ENCODE measurements at regions not wholly inside any gene's neighbourhood (a gene's known extent, or its start where the extent isn't known, plus 50 kb on each side); places are given as distances from the start of the nearest gene placed in this dataset.

DNA sequence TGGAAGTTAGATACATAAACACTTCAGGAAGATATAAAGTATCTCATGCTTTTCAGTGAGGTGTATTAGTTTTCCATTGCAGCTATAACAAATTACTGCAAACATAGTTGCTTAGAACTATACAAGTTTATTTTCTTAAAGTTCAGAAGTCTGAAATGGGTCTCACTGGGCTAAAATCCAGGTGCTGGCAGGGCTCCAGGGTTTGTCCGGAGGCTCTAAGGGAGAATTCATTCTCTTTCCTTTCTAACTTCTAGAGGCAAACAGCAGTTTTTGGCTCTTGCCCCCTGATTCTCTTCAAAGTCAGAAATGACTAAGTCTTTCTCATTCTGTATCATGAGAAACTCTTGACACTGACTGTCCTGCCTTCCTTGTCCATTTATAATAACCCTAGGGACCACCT, 138.8 kb downstream of the AASDHPPT start:
- no peak for DNase-seq

DNA sequence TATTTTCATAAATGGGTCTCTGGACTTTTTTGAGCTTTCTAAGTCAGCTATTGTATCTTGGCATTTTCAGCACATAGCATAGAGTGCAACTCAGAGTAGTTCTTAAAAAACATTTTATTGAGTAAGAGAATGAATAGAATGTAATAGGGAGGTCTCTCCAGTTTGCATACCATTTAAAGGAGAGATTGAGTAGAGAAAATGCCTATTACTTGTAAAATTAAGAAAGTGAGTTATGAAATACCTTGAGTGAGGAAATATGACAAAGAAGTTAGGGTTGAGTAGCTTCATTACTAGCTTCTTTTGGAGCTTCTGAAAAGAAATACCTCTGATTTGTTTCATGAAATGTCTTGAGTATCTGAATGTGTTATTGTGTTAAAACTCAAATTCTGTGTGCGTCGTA, 140.0 kb downstream of the AASDHPPT start:
- DNase-seq = no peak

DNA sequence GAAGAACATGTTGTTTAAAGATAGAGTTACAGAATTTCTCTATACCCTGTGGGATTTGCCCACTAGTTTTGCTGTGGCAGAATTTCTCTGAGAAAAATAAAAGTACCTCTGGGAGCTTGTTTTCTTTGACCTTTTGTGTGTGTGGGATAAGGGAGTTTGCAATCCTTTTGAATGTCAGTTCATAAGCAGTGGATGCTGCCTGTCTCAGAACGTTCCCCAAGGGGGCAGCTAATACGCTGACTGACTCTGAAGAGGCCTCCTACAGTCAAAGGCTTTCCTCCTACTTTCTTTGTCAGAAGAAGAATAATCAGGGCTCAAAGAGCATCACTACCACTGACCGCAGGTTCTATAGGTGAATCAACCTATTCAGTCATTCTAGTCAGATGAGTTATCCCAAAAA, 140.6 kb downstream of the AASDHPPT start:
- no peak for DNase-seq

DNA sequence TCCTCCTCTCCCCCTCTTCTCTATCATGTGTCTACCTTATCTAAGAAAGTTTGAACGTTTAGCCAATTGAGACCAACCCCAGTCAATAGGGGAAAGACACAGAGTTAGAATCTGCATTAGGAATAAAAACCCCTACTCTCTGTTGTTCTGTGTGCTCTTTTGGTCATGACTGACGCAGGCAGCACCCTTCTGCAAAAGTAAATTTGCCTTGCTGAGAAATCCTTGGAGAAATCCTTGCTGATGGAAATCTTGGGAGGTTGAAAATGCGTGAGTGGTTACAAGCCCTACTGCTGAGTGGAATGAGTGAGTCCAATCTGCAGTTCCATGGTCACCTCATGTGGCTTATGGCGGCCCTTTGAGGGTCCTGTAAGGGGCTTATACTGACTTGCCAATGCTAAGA, 145.2 kb downstream of the AASDHPPT start:
- DNase-seq = no peak

DNA sequence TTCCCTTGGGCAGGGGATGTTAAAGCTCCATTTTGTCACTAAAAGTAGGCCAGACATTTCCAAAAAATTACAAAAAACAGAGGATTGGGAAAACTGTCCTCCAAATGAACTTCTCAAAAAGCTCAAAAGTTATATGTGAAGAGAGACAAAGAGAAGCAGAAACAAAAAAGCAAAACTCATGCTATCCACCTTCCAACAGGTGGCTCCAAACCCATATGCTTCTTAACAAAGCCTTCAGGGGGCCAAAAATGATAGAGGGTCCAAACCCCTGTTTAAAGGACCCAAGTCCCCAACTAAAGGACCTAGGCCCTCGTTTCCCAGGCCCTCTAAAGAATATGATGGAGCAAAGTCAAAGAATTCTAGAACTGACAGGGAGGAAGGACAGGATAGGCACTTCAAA, 146.7 kb downstream of the AASDHPPT start:
- no peak for DNase-seq

DNA sequence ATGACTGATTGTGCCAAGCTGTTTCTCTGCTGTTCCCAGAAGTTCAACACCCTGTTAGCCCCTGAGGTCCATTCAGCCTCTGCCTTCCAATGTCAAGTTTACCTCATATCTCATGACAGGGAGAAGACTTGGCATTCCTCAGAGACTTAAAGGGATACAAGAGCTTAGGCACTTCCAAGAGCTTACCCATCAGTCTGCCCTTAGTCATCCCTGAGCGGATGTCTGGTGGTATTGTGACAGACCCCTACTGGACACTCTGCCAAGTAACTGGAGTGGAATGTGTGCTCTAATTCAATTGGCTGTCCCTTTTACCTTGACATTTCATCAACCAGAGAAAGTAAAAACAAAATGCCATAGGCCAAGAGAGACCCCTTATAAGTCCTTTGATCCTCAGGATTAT, 151.5 kb downstream of the AASDHPPT start:
- no peak for DNase-seq

DNA sequence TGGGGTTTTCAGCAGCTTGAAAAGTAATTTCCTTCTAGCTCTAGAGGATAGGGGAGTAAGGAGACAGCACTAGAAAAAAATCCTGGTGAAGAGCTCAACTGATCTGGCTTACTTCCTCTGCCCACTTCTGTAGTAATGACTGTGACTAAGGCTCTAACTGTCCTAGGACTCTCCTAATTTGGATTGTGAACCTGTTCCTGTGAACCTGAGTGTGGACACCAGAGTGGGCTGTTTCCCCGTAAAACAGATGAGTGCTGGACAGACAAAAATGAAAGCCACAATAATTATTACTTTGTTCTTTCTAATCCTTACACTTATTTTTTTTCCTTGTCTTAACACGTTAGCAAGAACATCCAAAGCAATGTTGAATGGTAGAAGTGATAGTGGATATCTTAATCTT, 154.1 kb downstream of the AASDHPPT start:
- DNase-seq = no peak

DNA sequence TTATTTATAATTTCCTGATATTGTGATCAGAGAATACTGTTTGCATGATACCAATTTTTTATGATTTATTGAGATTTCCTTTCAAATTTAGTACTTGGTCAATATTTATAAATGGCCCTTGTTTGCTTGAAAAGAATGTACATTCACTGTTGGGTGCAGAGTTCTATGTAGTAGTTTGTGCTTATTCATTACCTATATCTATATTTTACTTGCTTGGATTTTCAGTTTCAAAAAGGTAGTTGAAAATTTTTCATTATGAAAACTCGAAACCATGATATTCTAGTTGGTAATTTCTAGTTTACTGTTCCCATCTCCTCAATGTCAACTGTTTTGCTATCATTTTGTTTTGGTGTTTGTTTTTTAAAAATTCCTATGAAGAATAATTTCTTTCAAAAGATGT, 155.7 kb downstream of the AASDHPPT start:
- DNase-seq = no peak

DNA sequence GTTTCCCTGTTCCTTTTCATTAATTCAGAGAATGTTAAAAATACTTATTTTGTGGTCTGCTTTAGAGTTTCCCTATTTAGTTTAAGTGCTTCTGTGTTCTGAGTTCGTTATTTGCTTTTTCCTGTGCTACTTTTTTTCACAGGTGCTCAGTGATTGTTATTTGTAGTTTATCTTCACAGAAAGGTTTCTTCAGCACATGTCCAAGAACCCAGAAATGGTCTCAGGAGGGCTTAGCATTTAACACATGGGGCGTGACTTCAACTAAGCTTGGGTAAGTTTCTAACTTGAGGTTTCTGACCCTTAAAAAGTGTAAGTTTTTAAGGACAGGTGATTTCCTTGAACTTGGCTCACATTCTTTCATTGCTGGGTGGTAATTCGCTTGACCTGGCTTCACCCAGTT, 157.3 kb downstream of the AASDHPPT start:
- no peak for DNase-seq

DNA sequence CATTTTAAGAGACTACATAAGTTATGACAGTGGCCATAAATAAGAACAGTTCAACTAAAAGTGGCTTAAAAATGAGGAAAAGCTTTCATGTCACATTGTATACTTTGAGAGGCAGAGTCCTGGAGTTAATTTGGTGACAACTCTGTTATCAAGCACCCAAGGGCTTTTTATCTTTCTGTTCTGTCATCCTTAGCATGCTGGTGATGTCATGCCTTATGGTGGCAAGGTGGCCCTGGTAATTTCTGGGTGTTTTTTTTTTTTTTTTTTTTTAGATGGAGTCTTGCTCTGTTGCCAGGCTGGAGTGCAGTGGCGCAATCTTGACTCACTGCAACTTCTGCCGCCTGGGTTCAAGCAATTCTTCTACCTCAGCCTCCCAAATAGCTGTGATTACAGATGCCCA, 158.8 kb downstream of the AASDHPPT start:
- no peak for DNase-seq

DNA sequence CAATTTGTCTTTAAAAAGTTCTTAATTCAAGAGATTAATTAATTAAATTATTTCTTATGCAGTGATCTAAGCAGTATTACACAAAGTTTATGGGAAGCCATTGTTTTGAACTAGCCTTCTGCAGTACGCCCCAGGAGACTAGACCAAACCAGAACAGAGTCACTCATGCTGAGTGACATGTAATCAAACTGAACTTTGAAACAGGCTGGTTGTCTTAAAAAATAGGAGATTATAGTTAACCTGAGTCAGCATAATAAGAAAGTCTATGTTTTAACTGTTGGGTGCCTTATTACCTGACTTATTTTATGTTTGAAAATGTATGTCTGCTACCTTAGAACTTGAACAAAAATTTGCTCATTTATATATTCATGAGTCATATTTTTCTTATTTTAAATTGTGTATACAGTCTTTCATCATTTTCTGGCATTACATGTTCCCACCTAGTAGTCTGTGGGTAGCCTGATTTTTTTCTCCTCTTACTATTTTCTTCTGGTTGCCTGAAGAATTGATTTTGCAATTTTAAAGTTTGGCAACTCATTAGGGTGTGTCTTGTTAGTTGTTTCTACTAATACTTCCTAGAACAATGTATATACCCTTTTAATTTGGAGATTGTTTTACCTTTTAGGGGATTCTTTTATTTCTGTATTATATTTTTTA, 161.4 kb downstream of the AASDHPPT start:
- no peak for DNase-seq

DNA sequence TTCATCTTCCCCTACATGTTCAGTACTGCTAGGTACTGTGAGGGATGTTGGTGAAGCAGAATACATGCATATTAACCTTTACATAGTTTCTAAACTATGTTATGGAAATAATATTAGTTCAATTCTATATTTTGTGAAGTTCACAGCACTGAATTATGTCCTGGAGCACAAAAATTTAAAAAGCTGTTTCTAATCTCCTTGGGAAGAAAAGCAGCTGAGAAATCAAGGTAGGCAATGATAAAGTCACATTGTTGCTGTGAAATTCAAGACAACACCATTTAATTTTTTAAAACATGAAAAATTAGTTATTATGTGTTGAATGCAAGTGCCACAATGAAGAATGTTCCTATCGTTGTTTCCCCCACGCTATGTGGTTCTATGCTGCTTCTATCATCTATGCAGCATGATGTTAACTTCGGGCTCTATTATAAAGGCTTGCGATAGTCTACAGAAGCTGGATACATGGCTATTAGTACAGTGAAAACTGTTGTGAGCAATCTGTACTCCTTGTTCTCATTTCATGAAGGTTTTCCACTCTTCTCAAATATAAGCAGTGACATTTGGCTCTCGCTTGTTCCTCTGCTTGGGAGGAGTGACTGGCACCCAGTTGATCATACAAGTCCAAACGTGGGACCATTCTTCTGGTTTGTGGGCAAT, 164.3 kb downstream of the AASDHPPT start:
- DNase-seq = no peak

DNA sequence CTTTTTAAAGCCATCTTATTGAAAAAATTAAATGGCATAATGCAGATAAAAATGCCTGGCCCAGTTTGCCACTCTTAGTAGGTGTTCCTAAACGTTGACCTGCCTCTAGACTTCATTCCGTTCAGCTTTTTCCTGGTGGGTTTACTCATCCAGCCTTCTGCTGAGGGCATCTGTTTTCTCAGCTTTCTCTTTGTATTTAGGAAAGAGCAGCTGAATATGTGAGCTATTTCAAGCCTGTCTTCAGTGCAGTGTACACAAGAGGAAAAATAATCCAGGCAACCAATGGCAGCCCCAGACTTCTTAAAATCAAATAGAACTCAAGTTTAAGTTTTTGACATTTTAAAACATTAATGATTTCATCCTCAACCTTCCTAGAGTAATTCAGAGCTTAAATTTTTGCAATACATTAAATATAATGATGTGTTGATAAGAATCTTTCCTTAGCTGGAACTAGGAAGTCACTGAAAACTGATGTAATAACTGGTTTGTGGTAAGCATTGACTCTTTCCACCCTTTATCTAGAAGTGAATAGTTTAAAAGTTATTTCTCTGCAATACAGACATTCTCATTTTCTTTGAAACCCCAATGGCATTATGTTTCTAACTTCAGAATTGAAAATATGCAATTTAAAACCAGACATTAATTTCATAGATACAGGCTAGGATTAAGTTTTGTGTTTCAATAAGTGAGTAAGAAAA, 165.4 kb downstream of the AASDHPPT start:
- DNase-seq = no peak

DNA sequence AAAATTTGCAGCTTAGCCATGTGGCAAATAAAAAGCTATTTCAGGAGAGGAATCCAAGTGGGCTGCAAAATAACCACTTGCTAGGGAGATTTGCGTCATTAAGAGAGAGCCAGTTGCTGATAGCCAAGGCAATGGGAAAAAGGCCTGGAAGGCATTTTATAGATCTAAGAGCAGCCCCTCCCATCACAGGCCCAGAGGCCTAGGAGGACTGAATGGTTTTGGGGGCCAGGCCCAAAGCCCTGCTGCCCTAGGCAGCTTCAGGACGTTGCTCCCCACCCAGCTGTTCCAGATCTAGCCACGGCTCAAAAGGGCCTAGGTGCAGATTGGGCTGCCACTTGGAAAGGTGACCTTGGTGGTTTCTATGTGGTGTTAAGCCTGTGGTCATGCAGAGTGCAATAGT, 169.0 kb downstream of the AASDHPPT start:
- no peak for DNase-seq

DNA sequence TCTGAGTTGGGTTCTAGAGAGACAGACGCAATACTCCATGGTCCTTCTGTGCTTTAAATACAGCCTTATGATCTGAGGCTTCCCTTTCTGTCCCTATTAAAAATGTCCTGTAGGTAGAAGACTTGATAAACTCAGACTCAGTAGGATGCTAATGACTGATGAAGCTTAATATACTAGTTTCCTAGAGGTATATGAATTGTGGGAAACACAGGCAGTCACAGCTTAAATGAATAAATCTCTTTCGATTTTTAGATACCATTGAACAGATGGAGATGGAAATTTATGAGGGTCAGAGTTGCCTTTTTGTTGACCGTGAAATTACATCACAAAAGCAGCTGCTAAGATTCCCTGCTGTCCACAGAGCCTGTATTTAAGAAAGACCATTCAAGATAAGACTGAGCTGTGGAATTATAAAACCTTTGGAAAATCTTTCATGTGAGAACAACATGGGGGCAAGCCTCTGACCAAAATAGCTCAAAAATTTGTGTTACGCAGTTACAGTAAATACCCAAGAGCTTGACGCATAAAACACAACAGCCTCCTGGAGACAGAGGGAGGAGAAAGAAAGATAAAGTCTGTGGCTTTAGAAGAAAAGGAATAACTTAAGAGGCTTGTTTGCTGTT, 172.3 kb downstream of the AASDHPPT start:
- DNase-seq = no peak

DNA sequence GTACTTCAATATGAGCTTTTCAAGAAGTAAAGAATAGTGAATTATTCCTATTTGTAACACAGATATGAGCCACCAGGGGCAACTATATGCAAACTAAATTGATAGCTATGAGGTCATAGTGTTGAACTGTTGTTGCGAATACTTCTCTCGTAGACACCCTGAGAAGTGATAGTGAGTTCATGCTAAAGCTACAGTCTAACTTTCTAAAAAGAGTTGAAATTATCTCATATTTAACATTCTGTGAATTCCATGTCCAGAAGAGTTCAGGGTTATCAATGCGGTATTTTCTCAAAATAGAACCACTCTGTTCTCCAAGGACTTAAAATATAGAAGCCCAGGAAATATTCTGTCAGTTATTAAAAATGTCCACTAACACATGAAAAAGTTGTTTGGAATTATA, 185.4 kb downstream of the AASDHPPT start:
- no peak for DNase-seq

DNA sequence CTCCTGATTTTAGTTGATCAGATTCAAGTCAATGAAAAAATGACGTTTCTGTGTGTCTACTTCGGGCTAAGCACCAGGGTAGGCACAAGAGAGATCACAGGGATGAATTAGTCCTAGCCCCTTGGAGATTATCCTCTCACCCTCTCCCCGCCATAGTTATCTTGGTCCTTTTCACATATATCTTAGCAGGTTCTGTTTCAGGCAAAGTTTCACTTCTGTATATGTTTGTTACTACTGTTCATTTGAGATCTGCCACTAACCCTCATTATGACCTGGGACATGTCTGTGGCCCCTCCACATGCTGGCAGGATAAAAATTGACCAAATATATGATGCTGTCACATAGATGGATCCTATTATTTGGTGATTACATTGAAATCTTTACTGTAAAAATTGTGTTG, 186.1 kb downstream of the AASDHPPT start:
- no peak for DNase-seq

DNA sequence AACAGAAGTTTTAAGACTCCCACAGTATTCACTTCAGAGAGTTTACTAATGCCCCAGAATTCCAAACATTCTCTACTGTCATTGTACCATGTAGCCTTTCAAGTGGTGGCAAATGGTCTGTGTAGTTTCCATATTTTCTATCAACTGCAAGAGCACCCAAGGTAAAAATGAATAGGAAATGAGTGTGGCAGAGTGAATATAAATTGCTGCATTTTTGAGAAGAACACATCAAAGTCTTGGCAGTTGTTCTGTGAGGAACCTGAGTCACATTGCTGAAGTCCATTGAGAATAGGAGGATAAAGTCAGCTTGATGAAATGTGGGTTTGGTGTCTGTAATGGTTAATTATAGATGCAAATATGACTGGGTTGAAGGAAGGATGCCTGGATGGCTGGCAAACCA, 193.6 kb downstream of the AASDHPPT start:
- no peak for DNase-seq

DNA sequence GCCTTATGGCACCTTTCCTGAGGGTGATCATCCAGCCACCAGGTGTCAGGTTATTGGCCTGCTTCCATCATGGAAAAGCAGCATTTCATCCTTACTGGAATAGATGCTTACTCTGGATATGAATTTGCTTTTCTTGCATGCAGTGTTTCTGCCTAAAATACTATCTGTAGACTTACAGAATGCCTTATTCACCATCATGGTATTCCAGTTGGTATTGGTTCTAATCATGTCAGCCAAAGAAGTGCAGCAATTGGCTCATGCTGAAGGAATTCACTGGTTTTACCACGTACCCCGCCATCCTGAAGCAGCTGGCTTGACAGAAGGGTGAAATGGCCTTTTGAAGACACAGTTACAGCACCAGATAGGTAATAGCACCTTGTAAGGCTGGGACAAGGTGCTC, 194.2 kb downstream of the AASDHPPT start:
- DNase-seq = no peak

DNA sequence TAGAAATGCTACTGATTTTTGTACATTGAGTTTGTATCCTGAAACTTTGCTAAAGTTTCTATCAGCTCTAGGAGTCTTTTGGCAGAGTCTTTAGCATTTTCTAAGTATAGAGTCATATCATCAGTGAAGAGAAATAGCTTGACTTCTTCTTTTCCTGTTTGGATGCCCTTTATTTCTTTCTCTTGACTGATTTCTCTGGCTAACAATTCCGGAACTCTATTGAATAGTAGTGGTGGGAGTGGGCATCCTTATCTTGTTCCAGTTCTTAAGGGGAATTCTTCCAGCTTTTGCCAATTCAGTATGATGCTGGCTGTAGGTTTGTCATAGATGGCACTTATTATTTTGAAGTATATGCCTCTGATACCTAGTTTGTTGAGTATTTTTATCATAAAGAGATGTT, 197.7 kb downstream of the AASDHPPT start:
- no peak for DNase-seq

DNA sequence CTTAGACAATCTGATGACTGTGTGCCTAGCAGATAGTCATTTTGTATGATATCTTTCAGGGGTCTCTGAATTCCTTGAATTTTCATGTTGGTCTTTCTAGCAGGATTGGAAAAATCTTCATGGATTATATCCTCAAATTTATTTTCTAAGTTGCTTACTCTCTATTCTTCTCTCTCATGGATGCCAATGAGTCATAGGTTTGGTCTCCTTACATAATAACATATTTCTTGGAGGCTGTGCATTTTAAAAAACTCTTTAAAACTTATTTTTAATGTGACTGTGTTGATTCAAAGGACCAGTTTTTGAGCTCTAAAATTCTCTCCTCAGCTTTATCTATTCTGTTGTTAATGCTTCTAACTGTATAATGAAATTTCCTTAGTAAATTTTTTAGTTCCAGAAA, 198.7 kb downstream of the AASDHPPT start:
- no peak for DNase-seq

DNA sequence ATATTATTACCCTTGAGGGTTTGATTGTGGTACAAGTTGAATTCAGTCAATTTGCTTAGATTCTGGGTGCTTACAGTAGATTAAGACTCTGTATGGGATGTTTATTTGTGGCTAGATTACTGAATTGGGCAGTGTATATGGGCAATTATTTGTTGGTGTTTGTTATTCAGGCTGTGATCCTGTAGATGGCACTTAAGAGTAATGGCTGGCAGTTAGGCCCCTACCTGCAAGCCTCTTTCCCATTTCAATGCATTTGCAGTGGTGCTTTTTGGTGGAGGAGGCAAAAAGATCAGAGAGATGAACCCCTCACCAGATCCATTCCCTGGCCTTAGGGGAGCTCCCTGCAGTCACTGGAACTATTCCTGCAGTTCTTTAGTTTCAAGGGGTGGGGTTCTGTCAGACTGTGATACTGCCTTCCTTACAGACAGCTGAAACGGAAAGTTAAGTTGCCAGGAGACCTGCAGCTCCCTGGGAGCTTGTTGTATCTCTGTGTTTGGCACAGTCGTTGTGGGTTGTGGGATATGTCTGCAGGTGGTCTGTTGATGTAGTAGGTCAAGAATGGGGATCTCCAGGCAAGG, 199.5 kb downstream of the AASDHPPT start:
- DNase-seq = no peak

DNA sequence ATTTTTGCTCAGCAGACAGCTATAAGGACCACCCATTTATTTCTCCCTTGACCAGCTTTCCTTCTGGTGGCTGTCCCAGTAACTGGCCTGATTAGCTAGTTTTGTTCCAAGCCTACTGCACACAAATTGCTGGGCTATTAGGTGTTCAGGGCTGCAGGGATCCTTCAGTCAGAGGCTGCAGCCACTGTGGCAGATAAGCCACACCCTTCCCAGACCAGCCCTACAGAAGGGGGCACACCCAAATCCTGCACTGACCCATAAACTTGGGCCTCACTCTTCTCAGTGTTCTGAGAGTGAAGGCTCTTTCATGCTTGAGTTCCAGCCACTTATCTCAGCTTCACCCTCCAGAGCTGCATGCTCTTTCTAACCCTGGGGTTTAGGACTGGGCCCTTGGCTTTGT, 200.0 kb downstream of the AASDHPPT start:
- DNase-seq = no peak
